ENCODE measurements at regions not wholly inside any gene's neighbourhood (a gene's known extent, or its start where the extent isn't known, plus 50 kb on each side); places are given as distances from the start of the nearest gene placed in this dataset.

DNA sequence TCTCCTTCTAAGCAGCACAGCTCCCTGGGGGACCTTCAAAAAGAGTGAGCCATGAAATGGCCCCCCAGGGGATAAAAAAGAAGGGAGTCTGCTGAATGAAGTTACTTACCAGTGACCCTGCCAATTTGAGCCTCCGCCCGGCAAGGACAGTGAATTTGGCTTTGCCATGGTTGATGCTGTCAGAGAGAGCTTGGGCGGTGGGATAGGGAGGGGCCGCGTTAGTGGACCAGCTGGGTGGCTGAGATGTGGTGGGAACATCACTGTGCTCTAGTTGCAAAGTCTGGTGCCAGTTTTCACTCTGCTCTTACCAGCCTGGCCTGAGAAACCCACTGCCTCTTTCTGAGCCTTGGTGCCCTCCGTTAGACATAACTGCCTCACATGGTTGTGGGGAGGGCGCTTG, 114.6 kb downstream of the MRM1 start:
- Histone ChIP-seq H3K4ac (replicated peaks; ENCODE audit: insufficient read length, low read depth, low read length) (no peak overlapping the region), H4K8ac (ENCODE audit: extremely low read depth, insufficient read depth, low read length) (no peak overlapping the region), H2BK12ac (ENCODE audit: low read depth, low read length) (no peak overlapping the region), H3K4me3 (ENCODE audit: extremely low read depth in 1 of 4, insufficient read depth in 2 of 4, low read depth in 3 of 4, low read length in 4 of 4) (no peak overlapping the region), H3K14ac (ENCODE audit: insufficient read length) (no peak overlapping the region), H3K27ac (ENCODE audit: low read depth, low read length) (no peak overlapping the region), H3K9me3 (ENCODE audit: insufficient read depth in 2 of 2, low read depth in 1 of 2, low read length in 1 of 2) (no peaks in the 10 kb centered on the region), H2BK15ac (ENCODE audit: low read length) (no peak overlapping the region), H3K4me2 (ENCODE audit: insufficient read depth in 1 of 2, low read depth in 2 of 2, low read length in 2 of 2) (no peak overlapping the region), H3K27me3 (replicated peaks in 1 of 4; ENCODE audit: control insufficient read depth in 3 of 4, extremely low read depth in 1 of 4, insufficient read depth in 3 of 4, low read length in 3 of 4) (no peaks in the 10 kb centered on the region), H2BK20ac (ENCODE audit: low read length) (no peak overlapping the region), H3K79me1 (ENCODE audit: low read depth, low read length) (no peaks in the 10 kb centered on the region), H3K4me1 (replicated peaks in 1 of 4; ENCODE audit: control insufficient read depth in 3 of 4, insufficient read depth in 4 of 4, low read length in 3 of 4) (no peaks in the 10 kb centered on the region), H2BK5ac (ENCODE audit: low read depth, low read length) (no peak overlapping the region), H2AK5ac (ENCODE audit: low read depth, low read length) (no peak overlapping the region), H2BK120ac (replicated peaks; ENCODE audit: low read depth, low read length) (no peak overlapping the region), H3K79me2 (ENCODE audit: control insufficient read depth in 1 of 2, insufficient read depth in 2 of 2, low read length in 2 of 2) (no peaks in the 10 kb centered on the region), H2AFZ (ENCODE audit: low read length) (no peak overlapping the region), H4K91ac (replicated peaks; ENCODE audit: insufficient read length, low read length) (no peak overlapping the region), H3K23ac (ENCODE audit: insufficient read length) (no peak overlapping the region), H3K36me3 (ENCODE audit: control insufficient read depth in 2 of 4, insufficient read depth in 4 of 4, low read length in 3 of 4) (no peaks in the 10 kb centered on the region), H3K23me2 (ENCODE audit: low read depth, low read length) (no peaks in the 10 kb centered on the region), H3K56ac (replicated peaks; ENCODE audit: insufficient read length, low read depth, low read length) (no peak overlapping the region), H4K5ac (ENCODE audit: insufficient read length, low read depth, low read length) (no peak overlapping the region), H3K9ac (replicated peaks in 1 of 4; ENCODE audit: extremely low read depth in 1 of 4, low read depth in 3 of 4, low read length in 3 of 4) (no peak overlapping the region), H4K20me1 (replicated peaks in 1 of 2; ENCODE audit: control insufficient read depth in 1 of 2, insufficient read depth in 2 of 2, low read length in 2 of 2) (no peaks in the 10 kb centered on the region), H3K18ac (ENCODE audit: extremely low read depth, low read length) (no peak overlapping the region)
- WGBS, 2 experiments (ENCODE audit: extremely low coverage in 1 of 2, insufficient coverage in 1 of 2, insufficient read length in 1 of 2, insufficient replicate concordance in 2 of 2, low coverage in 1 of 2, low lambda C conversion rate in 2 of 2, missing lambda C conversion rate in 1 of 2), result 80% methylated on average over 7 of the region's 7 CpGs; no CpG with 5 or more reads in 1 of the 2 experiments
- no peak for FAIRE-seq
- ChIA-PET POLR2A (ENCODE audit: partially characterized antibody) (interaction anchor here (1.3 kb wide), 1 partner anchor 23 kb away, joined by 4 read pairs; no protein-coding TSS in a partner anchor), CTCF (ENCODE audit: partially characterized antibody) (interaction anchor here (0.9 to 1.6 kb wide), 6 partner anchors 9 to 95 kb away, joined by 3 to 4 read pairs (median 3); no protein-coding TSS in a partner anchor)
- no peak for DNase-seq (ENCODE audit: low read depth in 1 of 2, low spot score in 2 of 2)
- TF ChIP-seq GTF2F1 (IDR thresholded peaks at IDR 0.05; ENCODE audit: borderline replicate concordance, low read depth, low read length), result no peak
- no peak for TF ChIP-seq HDAC2 (IDR thresholded peaks at IDR 0.05; ENCODE audit: borderline replicate concordance in 1 of 2, low read depth in 2 of 2, low read length in 2 of 2)
- TF ChIP-seq POU5F1 (IDR thresholded peaks at IDR 0.05; ENCODE audit: low read depth, low read length), result no peak
- no peak for TF ChIP-seq BCL11A (IDR thresholded peaks at IDR 0.05; ENCODE audit: low read depth in 2 of 2, low read length in 2 of 2)
- TF ChIP-seq, protein P1, sequence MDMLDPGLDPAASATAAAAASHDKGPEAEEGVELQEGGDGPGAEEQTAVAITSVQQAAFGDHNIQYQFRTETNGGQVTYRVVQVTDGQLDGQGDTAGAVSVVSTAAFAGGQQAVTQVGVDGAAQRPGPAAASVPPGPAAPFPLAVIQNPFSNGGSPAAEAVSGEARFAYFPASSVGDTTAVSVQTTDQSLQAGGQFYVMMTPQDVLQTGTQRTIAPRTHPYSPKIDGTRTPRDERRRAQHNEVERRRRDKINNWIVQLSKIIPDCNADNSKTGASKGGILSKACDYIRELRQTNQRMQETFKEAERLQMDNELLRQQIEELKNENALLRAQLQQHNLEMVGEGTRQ (IDR thresholded peaks at IDR 0.05; ENCODE audit: low read length), result no peak
- no peak for TF ChIP-seq BACH1 (IDR thresholded peaks at IDR 0.05; ENCODE audit: low read length)
- TF ChIP-seq, protein P2, sequence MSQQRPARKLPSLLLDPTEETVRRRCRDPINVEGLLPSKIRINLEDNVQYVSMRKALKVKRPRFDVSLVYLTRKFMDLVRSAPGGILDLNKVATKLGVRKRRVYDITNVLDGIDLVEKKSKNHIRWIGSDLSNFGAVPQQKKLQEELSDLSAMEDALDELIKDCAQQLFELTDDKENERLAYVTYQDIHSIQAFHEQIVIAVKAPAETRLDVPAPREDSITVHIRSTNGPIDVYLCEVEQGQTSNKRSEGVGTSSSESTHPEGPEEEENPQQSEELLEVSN (IDR thresholded peaks at IDR 0.05), result no peak
